AG09309 (cell line): ENCODE measurements at regions not wholly inside any gene's neighbourhood (a gene's known extent, or its start where the extent isn't known, plus 50 kb on each side); places are given as distances from the start of the nearest gene placed in this dataset.
A peak's percentile ranks its signal among the peaks of the same experiment; 100 is the strongest.

Experiments used
- DNase-seq: peaks from one replicate; pipeline ENCODE4 v3.0.0-alpha.2; 2010; ENCODE audit warnings: low read depth
- H3K4me3 ChIP-seq: 2 replicates; pipeline ENCODE4 v1.5.1; 2011; ENCODE audit warnings: mild to moderate bottlenecking, low read depth, low read length, moderate library complexity; ENCODE audit not compliant: control insufficient read depth
- TF ChIP-seq, protein P1 (sequence below): IDR thresholded peaks from 2 replicates; pipeline ENCODE4 v1.5.1; 2011; ENCODE audit warnings: mild to moderate bottlenecking, low read depth, low read length, inconsistent platforms; ENCODE audit not compliant: insufficient read depth, control insufficient read depth; ENCODE audit errors: missing control alignments

- TF ChIP-seq, protein P1, sequence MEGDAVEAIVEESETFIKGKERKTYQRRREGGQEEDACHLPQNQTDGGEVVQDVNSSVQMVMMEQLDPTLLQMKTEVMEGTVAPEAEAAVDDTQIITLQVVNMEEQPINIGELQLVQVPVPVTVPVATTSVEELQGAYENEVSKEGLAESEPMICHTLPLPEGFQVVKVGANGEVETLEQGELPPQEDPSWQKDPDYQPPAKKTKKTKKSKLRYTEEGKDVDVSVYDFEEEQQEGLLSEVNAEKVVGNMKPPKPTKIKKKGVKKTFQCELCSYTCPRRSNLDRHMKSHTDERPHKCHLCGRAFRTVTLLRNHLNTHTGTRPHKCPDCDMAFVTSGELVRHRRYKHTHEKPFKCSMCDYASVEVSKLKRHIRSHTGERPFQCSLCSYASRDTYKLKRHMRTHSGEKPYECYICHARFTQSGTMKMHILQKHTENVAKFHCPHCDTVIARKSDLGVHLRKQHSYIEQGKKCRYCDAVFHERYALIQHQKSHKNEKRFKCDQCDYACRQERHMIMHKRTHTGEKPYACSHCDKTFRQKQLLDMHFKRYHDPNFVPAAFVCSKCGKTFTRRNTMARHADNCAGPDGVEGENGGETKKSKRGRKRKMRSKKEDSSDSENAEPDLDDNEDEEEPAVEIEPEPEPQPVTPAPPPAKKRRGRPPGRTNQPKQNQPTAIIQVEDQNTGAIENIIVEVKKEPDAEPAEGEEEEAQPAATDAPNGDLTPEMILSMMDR, result no peak
- no peak for DNase-seq
- no peak overlapping the region for H3K4me3 ChIP-seq
Measured at GRCh38 chr15:36005542-36005941, 459.6 kb upstream of the DPH6 start.

DNA sequence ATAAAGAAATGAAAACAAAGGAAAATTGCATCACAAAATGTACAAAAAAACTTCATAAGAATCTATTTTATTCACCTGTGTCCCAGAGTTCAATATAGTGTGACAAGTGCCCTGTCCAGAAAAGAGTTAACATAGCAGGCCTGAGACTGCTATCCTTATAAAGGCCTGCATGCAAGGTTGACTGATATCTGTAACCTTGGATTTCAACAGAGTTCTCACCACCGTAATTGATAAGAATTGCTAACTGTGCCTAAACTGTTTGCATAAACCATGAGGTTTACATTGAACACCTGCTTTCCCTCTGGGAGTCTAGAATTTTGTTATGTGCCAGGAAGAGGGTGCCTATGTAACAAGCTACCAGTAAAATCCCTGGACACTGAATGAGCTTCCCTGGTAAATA is 461.7 kb upstream of the DPH6 start:
- no peak overlapping the region for H3K4me3 ChIP-seq
- DNase-seq, result no peak
- TF ChIP-seq, protein P1, result no peak

GRCh38 chr15:36008719-36009118 is 462.8 kb upstream of the DPH6 start:
- TF ChIP-seq, protein P1, result no peak
- no peak for DNase-seq
- no peak overlapping the region for H3K4me3 ChIP-seq

DNA sequence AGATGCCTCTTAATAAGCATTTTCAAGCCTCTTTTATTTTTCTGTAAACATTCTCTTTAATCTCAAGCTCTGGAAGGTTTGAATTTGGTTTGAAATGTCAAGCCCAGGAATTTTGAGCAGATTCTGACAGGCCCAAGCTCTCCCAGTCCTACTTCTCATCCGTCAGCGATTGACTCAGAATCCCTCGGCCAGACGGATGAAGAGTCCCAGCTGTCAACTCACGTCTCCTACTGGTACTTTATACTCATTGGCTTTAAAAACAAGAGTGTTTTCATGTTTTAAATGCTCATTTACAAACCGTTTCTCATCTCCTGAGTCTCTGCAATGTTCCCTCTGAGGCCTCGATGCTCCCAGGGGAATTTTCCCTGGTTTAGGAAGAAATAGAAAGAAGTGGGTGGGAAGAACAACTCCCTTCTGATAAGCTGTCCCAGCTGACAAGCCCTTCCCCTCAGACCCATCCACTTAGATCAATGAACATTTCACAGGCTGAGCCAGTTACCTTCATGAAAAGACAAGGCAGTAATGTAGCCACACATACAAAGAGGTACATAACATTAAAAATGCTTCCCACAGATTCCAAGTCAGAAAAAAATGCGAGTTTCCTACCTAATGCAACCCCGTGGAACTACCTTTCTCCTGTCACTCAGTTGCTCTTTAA is 478.2 kb upstream of the DPH6 start:
- no peak for DNase-seq
- H3K4me3 ChIP-seq, result no peak overlapping the region
- TF ChIP-seq, protein P1, result no peak

GRCh38 chr15:36026627-36027283 is 480.8 kb upstream of the DPH6 start:
- H3K4me3 ChIP-seq, result no peak overlapping the region
- no peak for DNase-seq
- TF ChIP-seq, protein P1, result no peak

GRCh38 chr15:36029606-36030210 is 483.7 kb upstream of the DPH6 start:
- TF ChIP-seq, protein P1, result no peak
- no peak overlapping the region for H3K4me3 ChIP-seq
- peak; percentile 46 for DNase-seq
